ENCODE measurements at regions not wholly inside any gene's neighbourhood (a gene's known extent, or its start where the extent isn't known, plus 50 kb on each side); places are given as distances from the start of the nearest gene placed in this dataset.

- H3K9ac ChIP-seq (ENCODE audit: low read depth in 1 of 2, low read length in 2 of 2) = no peak overlapping the region
- H3K27me3 ChIP-seq (ENCODE audit: control insufficient read depth in 4 of 4, insufficient read depth in 4 of 4, low read length in 3 of 4) = no peaks in the 10 kb centered on the region
- H3K27ac ChIP-seq (ENCODE audit: low read depth in 1 of 2, low read length in 2 of 2) = no peak overlapping the region
- no peaks in the 10 kb centered on the region for H3K9me3 ChIP-seq (ENCODE audit: control insufficient read depth in 4 of 4, low read length in 3 of 4)
- TF ChIP-seq SP1 (IDR thresholded peaks at IDR 0.05) = no peak
- no peak for TF ChIP-seq FOXA1 (IDR thresholded peaks at IDR 0.05)
- TF ChIP-seq EGR1 (IDR thresholded peaks at IDR 0.05; ENCODE audit: low read depth in 2 of 2) = no peak
- no peak for TF ChIP-seq REST (IDR thresholded peaks at IDR 0.05)
- no peak for TF ChIP-seq RXRA (IDR thresholded peaks at IDR 0.05)
- no peak for TF ChIP-seq ZBTB33 (IDR thresholded peaks at IDR 0.05)
- no peak for TF ChIP-seq HNF4G (IDR thresholded peaks at IDR 0.05)
- TF ChIP-seq JUND (IDR thresholded peaks at IDR 0.05) = no peak
- no peak for TF ChIP-seq CTCF (IDR thresholded peaks at IDR 0.05; ENCODE audit: low read depth, low read length, missing input control)
- TF ChIP-seq HNF4A (conservative IDR thresholded peaks at IDR 0.05) = no peak
- TF ChIP-seq MAX (IDR thresholded peaks at IDR 0.05) = no peak
- H3K4me3 ChIP-seq (ENCODE audit: low read depth in 1 of 3, low read length in 3 of 3) = no peak overlapping the region
- H3K4me1 ChIP-seq (ENCODE audit: control insufficient read depth in 4 of 4, insufficient read depth in 4 of 4, low read length in 3 of 4) = no peaks in the 10 kb centered on the region
- H3K36me3 ChIP-seq (ENCODE audit: control insufficient read depth in 4 of 4, insufficient read depth in 3 of 4, low read depth in 1 of 4, low read length in 3 of 4) = no peaks in the 10 kb centered on the region
- DNase-seq (ENCODE audit: low spot score) = no peak
- WGBS = 84% methylated on average over 2 of the region's 2 CpGs
Measured at GRCh38 chrX:42269186-42269585, 345.8 kb upstream of the CASK start.

GRCh38 chrX:42260854-42261253 lies 337.5 kb upstream of the CASK start:
- DNase-seq (ENCODE audit: low spot score) = no peak
- peaks cover 0 to 2% (median 0%) of the 10 kb centered on the region in 4 donors for H3K9me3 ChIP-seq (ENCODE audit: control insufficient read depth in 4 of 4, low read length in 3 of 4)
- H3K9ac ChIP-seq (ENCODE audit: low read depth in 1 of 2, low read length in 2 of 2) = no peak overlapping the region
- H3K4me3 ChIP-seq (ENCODE audit: low read depth in 1 of 3, low read length in 3 of 3) = no peak overlapping the region
- H3K36me3 ChIP-seq (ENCODE audit: control insufficient read depth in 4 of 4, insufficient read depth in 3 of 4, low read depth in 1 of 4, low read length in 3 of 4) = no peaks in the 10 kb centered on the region
- WGBS = 92% methylated on average over 1 of the region's 1 CpG
- no peak for TF ChIP-seq GABPA (IDR thresholded peaks at IDR 0.05 in 1 of 2, conservative IDR thresholded peaks at IDR 0.05 in 1 of 2)
- TF ChIP-seq SP1 (IDR thresholded peaks at IDR 0.05) = no peak
- no peak for TF ChIP-seq CTCF (IDR thresholded peaks at IDR 0.05; ENCODE audit: low read depth, low read length, missing input control)
- no peak for TF ChIP-seq FOXA2 (IDR thresholded peaks at IDR 0.05)
- no peaks in the 10 kb centered on the region for H3K4me1 ChIP-seq (ENCODE audit: control insufficient read depth in 4 of 4, insufficient read depth in 4 of 4, low read length in 3 of 4)
- H3K27me3 ChIP-seq (ENCODE audit: control insufficient read depth in 4 of 4, insufficient read depth in 4 of 4, low read length in 3 of 4) = no peaks in the 10 kb centered on the region
- H3K27ac ChIP-seq (ENCODE audit: low read depth in 1 of 2, low read length in 2 of 2) = no peak overlapping the region
